Ovary (tissue), 7 donors: ENCODE measurements at regions not wholly inside any gene's neighbourhood (a gene's known extent, or its start where the extent isn't known, plus 50 kb on each side); places are given as distances from the start of the nearest gene placed in this dataset.

Source experiments
- DNase-seq, 5 donors: peaks; one replicate each; pipeline ENCODE4 v3.0.0-alpha.2; 2019 to 2020
- H3K27ac ChIP-seq, 2 donors: fragments of 200-600 bp; one replicate each; pipeline versions ENCODE4 v1.5.1 to v1.8.0; 2019 to 2022
- H3K27me3 ChIP-seq: fragments of 200-600 bp; one replicate; pipeline ENCODE4 v1.8.0; 2022
- H3K36me3 ChIP-seq: fragments of 200-600 bp; sonication (generic); one replicate; pipeline ENCODE4 v1.5.1; 2019
- H3K4me1 ChIP-seq: one replicate; pipeline ENCODE4 v1.8.1; 2013; ENCODE audit warnings: mild to moderate bottlenecking, moderate library complexity; ENCODE audit not compliant: insufficient read depth
- H3K4me3 ChIP-seq: fragments of 200-600 bp; sonication (generic); one replicate; pipeline ENCODE4 v1.5.1; 2017
- H3K9me3 ChIP-seq, 2 donors: fragments of 200-600 bp in 1 of 2; sonication (generic) in 1 of 2; one replicate each; pipeline versions ENCODE4 v1.5.1 to v1.8.1; 2013 to 2019; ENCODE audit warnings: mild to moderate bottlenecking in 1 of 2, moderate library complexity in 1 of 2
- EP300 ChIP-seq: sonication (generic); formaldehyde crosslinking; IDR thresholded peaks from one replicate; pipeline ENCODE4 v1.6.1; 2017; ENCODE audit warnings: antibody characterized with exemption
- POLR2A ChIP-seq: fragments of 450-650 bp; IDR thresholded peaks from one replicate; pipeline ENCODE4 v1.6.1; 2017; ENCODE audit warnings: antibody characterized with exemption, mild to moderate bottlenecking, moderate library complexity
- WGBS, 3 donors: extraction: QIAGEN DNeasy Blood & Tissue Kit in 1 of 3; methylation state at CpG; one replicate each; pipeline versions ENCODE4 v1.1.5 to v1.1.7; 2013 to 2017; 5-methylcytosine and 5-hydroxymethylcytosine counted together
- intact Hi-C, 4 donors: fragments of 100-400 bp; cut with DNase I; formaldehyde crosslinking; loops; one replicate each; pipeline versions ENCODE4 v1.11.0 to v1.15.1; 2022 to 2023
- TF ChIP-seq, protein P1 (sequence below), 3 donors: fragments of 450-650 bp in 2 of 3; fragments of 200-600 bp in 1 of 3; IDR thresholded peaks; one replicate each; pipeline versions ENCODE4 v1.5.1 to v1.8.0; 2016 to 2022; ENCODE audit warnings: antibody characterized with exemption in 3 of 3, mild to moderate bottlenecking in 1 of 3
- donor health status: DM: no; HTN: no; CAD: no; lungs with moderate emphysema.
- donor health status: DM: no; HTN: no; CAD: no.
- donor health status: Bipolar disorder and iron deficiency.
- donor health status: DM: no; HTN: no; CAD: no.
- donor health status: DM: yes; HTN: yes; CAD: no.

GRCh38 chr3:153572165-153572564 is 410.1 kb downstream of the RAP2B start:
- TF ChIP-seq EP300 (no peak), POLR2A (no peak)
- TF ChIP-seq, protein P1, sequence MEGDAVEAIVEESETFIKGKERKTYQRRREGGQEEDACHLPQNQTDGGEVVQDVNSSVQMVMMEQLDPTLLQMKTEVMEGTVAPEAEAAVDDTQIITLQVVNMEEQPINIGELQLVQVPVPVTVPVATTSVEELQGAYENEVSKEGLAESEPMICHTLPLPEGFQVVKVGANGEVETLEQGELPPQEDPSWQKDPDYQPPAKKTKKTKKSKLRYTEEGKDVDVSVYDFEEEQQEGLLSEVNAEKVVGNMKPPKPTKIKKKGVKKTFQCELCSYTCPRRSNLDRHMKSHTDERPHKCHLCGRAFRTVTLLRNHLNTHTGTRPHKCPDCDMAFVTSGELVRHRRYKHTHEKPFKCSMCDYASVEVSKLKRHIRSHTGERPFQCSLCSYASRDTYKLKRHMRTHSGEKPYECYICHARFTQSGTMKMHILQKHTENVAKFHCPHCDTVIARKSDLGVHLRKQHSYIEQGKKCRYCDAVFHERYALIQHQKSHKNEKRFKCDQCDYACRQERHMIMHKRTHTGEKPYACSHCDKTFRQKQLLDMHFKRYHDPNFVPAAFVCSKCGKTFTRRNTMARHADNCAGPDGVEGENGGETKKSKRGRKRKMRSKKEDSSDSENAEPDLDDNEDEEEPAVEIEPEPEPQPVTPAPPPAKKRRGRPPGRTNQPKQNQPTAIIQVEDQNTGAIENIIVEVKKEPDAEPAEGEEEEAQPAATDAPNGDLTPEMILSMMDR (IDR thresholded peaks at IDR 0.05): no peak
- Histone ChIP-seq H3K27me3 (no peaks in the 10 kb centered on the region), H3K36me3 (no peaks in the 10 kb centered on the region), H3K4me3 (no peak overlapping the region), H3K9me3 (no peaks in the 10 kb centered on the region), H3K27ac (no peak overlapping the region), H3K4me1 (peaks cover 4% of the 10 kb centered on the region)
- 68 to 83% (median 72%) methylated on average over 3 of the region's 3 CpGs for WGBS, 3 donors
- no peak for DNase-seq
- intact Hi-C loops: no loop called here

- H3K4me3 ChIP-seq: no peak overlapping the region
- H3K4me1 ChIP-seq: peaks cover 4% of the 10 kb centered on the region
- H3K9me3 ChIP-seq: no peaks in the 10 kb centered on the region
- intact Hi-C loops: no loop called here
- no peak overlapping the region for H3K27ac ChIP-seq
- no peaks in the 10 kb centered on the region for H3K27me3 ChIP-seq
- 75 to 79% (median 77%) methylated on average over 2 of the region's 2 CpGs for WGBS, 3 donors
- TF ChIP-seq EP300 (no peak), POLR2A (no peak)
- TF ChIP-seq, protein P1 (IDR thresholded peaks at IDR 0.05): no peak
- no peak for DNase-seq
- no peaks in the 10 kb centered on the region for H3K36me3 ChIP-seq
Measured at GRCh38 chr3:153572654-153573053, 410.6 kb downstream of the RAP2B start.

DNA sequence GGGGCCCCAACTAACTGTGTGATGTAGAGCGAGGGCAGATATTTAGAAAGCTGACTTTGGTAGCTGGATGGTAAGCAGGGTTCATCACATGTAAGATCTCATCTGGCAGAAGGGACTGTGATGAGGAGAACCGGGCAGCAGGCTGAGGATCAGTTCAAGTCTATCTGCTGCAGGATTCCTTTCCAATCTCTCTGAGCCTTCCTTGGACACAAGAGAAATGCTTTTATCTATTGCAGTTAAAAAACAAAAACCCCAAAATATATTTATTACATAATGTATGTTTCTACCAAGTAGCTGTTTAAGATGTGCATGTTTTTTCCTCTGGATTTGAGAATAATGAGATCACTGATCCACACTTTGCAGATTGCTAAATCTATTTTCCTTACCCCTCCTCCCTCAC is 411.5 kb downstream of the RAP2B start:
- intact Hi-C loops: no loop called here
- Histone ChIP-seq H3K4me1 (peaks cover 4% of the 10 kb centered on the region), H3K4me3 (no peak overlapping the region), H3K36me3 (no peaks in the 10 kb centered on the region), H3K9me3 (no peaks in the 10 kb centered on the region), H3K27me3 (no peaks in the 10 kb centered on the region), H3K27ac (no peak overlapping the region)
- 63 to 75% (median 67%) methylated on average over 2 of the region's 2 CpGs for WGBS, 3 donors
- TF ChIP-seq, protein P1 (IDR thresholded peaks at IDR 0.05): no peak
- TF ChIP-seq POLR2A (no peak), EP300 (no peak)
- DNase-seq: no peak

DNA sequence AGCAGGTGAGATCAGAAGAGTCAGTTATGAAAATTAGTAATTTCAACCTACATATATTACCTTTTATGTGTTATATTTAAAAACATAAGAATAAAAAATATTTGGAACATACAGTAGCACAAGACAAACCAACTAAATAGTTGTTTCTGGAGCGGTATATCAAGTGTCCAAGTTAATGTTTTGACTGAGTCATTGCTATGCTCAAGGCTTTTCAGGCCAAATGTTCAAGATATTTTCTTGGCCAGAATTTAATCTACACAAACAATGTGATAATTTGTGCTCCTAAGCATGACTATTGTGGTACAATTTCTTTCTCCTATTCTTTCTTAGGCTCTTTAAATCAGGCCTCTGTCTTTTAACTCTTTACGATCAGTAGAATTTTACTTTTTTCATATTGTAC is 412.4 kb downstream of the RAP2B start:
- no peak for DNase-seq
- Histone ChIP-seq H3K27me3 (no peaks in the 10 kb centered on the region), H3K36me3 (no peaks in the 10 kb centered on the region), H3K9me3 (no peaks in the 10 kb centered on the region), H3K27ac (no peak overlapping the region), H3K4me1 (peaks cover 4% of the 10 kb centered on the region), H3K4me3 (no peak overlapping the region)
- intact Hi-C loops: no loop called here
- TF ChIP-seq EP300 (no peak), POLR2A (no peak)
- TF ChIP-seq, protein P1 (IDR thresholded peaks at IDR 0.05): no peak
- WGBS, 3 donors: 26 to 42% (median 35%) methylated on average over 2 of the region's 2 CpGs
